DND-41 (cell line): ENCODE measurements at regions not wholly inside any gene's neighbourhood (a gene's known extent, or its start where the extent isn't known, plus 50 kb on each side); places are given as distances from the start of the nearest gene placed in this dataset.
"Not testable (repeated sequence)": the region's sequence is repeated elsewhere in the genome, so short reads cannot be mapped to it uniquely, and the experiment has no call there.

Source experiments
- ATAC-seq: fragments of 200-7000 bp; cut with Tn5 transposase; 3 replicates; pipeline ENCODE4 v1.9.1; 2021; ENCODE audit warnings: low read depth; ENCODE audit not compliant: insufficient read depth
- DNase-seq: peaks from one replicate; pipeline ENCODE4 v3.0.0-alpha.2; 2020
- H2AFZ ChIP-seq: 2 replicates; pipeline ENCODE4 v1.6.0; 2012; ENCODE audit warnings: low read depth, low read length
- H3K27ac ChIP-seq: 2 replicates; pipeline ENCODE4 v1.5.1; 2012; ENCODE audit warnings: low read length, inconsistent platforms
- H3K27me3 ChIP-seq: fragments of 200-600 bp; sonication (generic); 2 replicates; pipeline ENCODE4 v1.6.0; 2012; ENCODE audit warnings: low read length, mild to moderate bottlenecking, inconsistent platforms; ENCODE audit not compliant: insufficient read depth, poor library complexity
- H3K36me3 ChIP-seq: 2 replicates; pipeline ENCODE4 v1.5.1; 2012; ENCODE audit warnings: low read length, inconsistent platforms; ENCODE audit not compliant: insufficient read depth
- H3K4me1 ChIP-seq: 2 replicates; pipeline ENCODE4 v1.5.1; 2012; ENCODE audit warnings: mild to moderate bottlenecking, low read length; ENCODE audit not compliant: insufficient read depth
- H3K4me2 ChIP-seq: 2 replicates; pipeline ENCODE4 v1.6.0; 2012; ENCODE audit warnings: mild to moderate bottlenecking, moderate library complexity, low read length, inconsistent platforms; ENCODE audit not compliant: insufficient read depth
- H3K4me3 ChIP-seq, 2 experiments: fragments of 200-600 bp in 1 of 2; shearing (Covaris generic) in 1 of 2; 2 replicates each; pipeline ENCODE4 v1.5.1; 2012 to 2016; ENCODE audit warnings: inconsistent platforms in 2 of 2, low read length in 2 of 2, mild to moderate bottlenecking in 2 of 2, low read depth in 1 of 2, moderate library complexity in 1 of 2
- H3K79me2 ChIP-seq: 2 replicates; pipeline ENCODE4 v1.6.0; 2012; ENCODE audit warnings: low read length, inconsistent platforms; ENCODE audit not compliant: insufficient read depth
- H3K9ac ChIP-seq: 2 replicates; pipeline ENCODE4 v1.6.0; 2012; ENCODE audit warnings: low read depth, mild to moderate bottlenecking, inconsistent platforms, low read length, moderate library complexity
- H3K9me3 ChIP-seq: 2 replicates; pipeline ENCODE4 v1.5.1; 2012; ENCODE audit warnings: low read length, moderate library complexity, mild to moderate bottlenecking, inconsistent platforms; ENCODE audit not compliant: insufficient read depth, severe bottlenecking
- H4K20me1 ChIP-seq: 2 replicates; pipeline ENCODE4 v1.6.0; 2012; ENCODE audit warnings: low read length; ENCODE audit not compliant: insufficient read depth
- EZH2 ChIP-seq: IDR thresholded peaks from 3 replicates; pipeline ENCODE4 v1.6.1; 2012; ENCODE audit warnings: borderline replicate concordance, low read depth, mild to moderate bottlenecking, moderate library complexity, low read length, inconsistent platforms; ENCODE audit not compliant: severe bottlenecking
- TF ChIP-seq, protein P1 (sequence below): IDR thresholded peaks from 2 replicates; pipeline ENCODE4 v1.5.1; 2012; ENCODE audit warnings: borderline replicate concordance, low read length, moderate library complexity, mild to moderate bottlenecking; ENCODE audit not compliant: poor library complexity, severe bottlenecking; ENCODE audit errors: extremely low read depth

DNA sequence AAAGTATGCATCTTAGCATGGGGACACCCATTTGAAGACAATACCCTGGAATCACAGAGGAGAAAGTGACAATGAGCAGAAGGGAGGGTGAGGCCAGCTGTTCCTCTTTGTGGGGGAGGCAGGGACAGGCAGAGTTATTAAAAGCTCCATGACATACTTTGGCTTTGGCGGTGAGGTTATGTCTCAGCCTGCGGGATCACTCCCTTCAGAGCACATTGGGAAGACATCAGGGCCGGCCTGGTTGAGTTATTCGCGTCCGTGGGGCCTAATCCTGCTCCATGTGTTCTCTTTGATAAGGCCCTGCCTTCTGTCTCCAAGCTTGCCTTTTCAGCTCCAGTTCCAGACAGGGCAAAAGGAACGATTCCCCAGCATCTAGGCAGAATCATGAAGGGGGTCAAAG lies 98.8 kb upstream of the NTF3 start:
- no peak for ATAC-seq

DNA sequence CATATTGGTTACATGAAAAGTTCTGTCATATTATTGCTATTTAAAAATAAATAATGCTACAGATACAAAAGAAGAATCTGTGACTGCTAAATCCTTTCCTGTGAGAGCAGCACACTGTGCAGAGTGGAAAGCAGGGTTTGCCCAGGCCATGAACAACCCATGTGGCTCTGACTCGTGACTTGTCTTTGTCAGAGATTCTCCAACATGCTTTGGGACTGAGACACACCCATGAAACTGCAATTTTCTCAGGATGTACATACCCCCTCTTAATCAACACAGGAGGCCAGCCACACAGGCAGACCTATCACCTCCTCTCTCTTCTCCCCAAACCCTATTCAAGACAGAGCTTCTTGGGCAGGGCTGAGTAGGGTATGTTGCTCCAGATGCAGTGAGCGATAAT lies 96.8 kb upstream of the NTF3 start:
- no peak for TF ChIP-seq EZH2
- TF ChIP-seq, protein P1, sequence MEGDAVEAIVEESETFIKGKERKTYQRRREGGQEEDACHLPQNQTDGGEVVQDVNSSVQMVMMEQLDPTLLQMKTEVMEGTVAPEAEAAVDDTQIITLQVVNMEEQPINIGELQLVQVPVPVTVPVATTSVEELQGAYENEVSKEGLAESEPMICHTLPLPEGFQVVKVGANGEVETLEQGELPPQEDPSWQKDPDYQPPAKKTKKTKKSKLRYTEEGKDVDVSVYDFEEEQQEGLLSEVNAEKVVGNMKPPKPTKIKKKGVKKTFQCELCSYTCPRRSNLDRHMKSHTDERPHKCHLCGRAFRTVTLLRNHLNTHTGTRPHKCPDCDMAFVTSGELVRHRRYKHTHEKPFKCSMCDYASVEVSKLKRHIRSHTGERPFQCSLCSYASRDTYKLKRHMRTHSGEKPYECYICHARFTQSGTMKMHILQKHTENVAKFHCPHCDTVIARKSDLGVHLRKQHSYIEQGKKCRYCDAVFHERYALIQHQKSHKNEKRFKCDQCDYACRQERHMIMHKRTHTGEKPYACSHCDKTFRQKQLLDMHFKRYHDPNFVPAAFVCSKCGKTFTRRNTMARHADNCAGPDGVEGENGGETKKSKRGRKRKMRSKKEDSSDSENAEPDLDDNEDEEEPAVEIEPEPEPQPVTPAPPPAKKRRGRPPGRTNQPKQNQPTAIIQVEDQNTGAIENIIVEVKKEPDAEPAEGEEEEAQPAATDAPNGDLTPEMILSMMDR: no peak
- no peak overlapping the region for H3K9ac ChIP-seq
- no peak overlapping the region for H2AFZ ChIP-seq
- H3K4me3 ChIP-seq: no peak overlapping the region
- H4K20me1 ChIP-seq: no peaks in the 10 kb centered on the region
- H3K79me2 ChIP-seq: no peaks in the 10 kb centered on the region
- ATAC-seq (no peak), DNase-seq (no peak)
- no peaks in the 10 kb centered on the region for H3K36me3 ChIP-seq
- H3K4me2 ChIP-seq: no peak overlapping the region
- no peaks in the 10 kb centered on the region for H3K9me3 ChIP-seq
- no peak overlapping the region for H3K27ac ChIP-seq
- H3K27me3 ChIP-seq: no peaks in the 10 kb centered on the region
- H3K4me1 ChIP-seq: no peaks in the 10 kb centered on the region

More for the DNA sequence above, 98.8 kb upstream of the NTF3 start:
- H3K79me2 ChIP-seq: no peaks in the 10 kb centered on the region
- no peak overlapping the region for H3K4me3 ChIP-seq
- H3K4me2 ChIP-seq: no peak overlapping the region
- H3K9ac ChIP-seq: no peak overlapping the region
- no peaks in the 10 kb centered on the region for H3K4me1 ChIP-seq
- H3K9me3 ChIP-seq: no peaks in the 10 kb centered on the region
- DNase-seq: no peak
- H3K27ac ChIP-seq: no peak overlapping the region
- no peak overlapping the region for H2AFZ ChIP-seq
- TF ChIP-seq EZH2: no peak
- TF ChIP-seq, protein P1: no peak
- no peaks in the 10 kb centered on the region for H4K20me1 ChIP-seq
- no peaks in the 10 kb centered on the region for H3K27me3 ChIP-seq
- H3K36me3 ChIP-seq: no peaks in the 10 kb centered on the region

DNA sequence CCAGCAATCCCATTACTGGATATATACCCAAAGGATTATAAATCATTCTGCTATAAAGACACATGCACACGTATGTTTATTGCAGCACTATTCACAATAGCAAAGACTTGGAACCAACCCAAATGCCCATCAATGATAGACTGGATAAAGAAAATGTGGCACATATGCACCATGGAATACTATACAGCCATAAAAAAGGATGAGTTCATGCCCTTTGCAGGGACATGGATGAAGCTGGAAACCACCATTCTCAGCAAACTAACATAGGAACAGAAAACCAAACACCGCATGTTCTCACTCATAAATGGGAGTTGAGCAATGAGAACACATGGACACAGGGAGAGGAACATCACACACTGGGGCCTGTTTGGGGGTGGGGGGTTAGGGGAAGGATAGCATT lies 90.8 kb upstream of the NTF3 start:
- H4K20me1 ChIP-seq, H3K4me2 ChIP-seq, H3K27ac ChIP-seq, H3K9me3 ChIP-seq, H3K9ac ChIP-seq, H3K4me3 ChIP-seq, H3K27me3 ChIP-seq, DNase-seq, H3K79me2 ChIP-seq, H3K4me1 ChIP-seq, H2AFZ ChIP-seq, ATAC-seq, H3K36me3 ChIP-seq: not testable (repeated sequence)

DNA sequence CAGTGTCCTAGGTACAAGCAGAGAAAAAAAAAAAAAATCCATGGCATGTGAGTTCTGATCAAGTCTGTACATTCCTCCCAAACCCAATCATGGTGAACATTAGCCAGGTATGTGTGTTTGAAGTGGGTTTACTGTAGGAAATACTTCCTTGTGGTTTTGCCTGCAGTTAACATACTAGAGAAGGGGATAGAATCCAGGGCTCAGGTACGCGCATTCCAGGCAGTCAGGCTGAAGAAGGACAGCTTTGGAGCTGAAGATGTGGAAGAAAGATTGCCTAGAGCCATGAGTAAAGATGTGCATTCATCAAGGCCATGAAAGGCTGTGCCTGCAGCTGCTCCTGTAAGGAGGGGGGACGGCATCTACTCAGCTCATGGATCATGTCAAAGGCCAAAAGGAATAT lies 88.2 kb upstream of the NTF3 start:
- no peak overlapping the region for H3K27ac ChIP-seq
- H3K4me1 ChIP-seq: no peaks in the 10 kb centered on the region
- no peaks in the 10 kb centered on the region for H4K20me1 ChIP-seq
- H3K36me3 ChIP-seq: no peaks in the 10 kb centered on the region
- TF ChIP-seq, protein P1: no peak
- TF ChIP-seq EZH2: no peak
- H3K9me3 ChIP-seq: no peaks in the 10 kb centered on the region
- no peak overlapping the region for H3K9ac ChIP-seq
- no peak overlapping the region for H3K4me3 ChIP-seq
- no peaks in the 10 kb centered on the region for H3K79me2 ChIP-seq
- no peak for DNase-seq
- peaks cover 3% of the 10 kb centered on the region for H3K27me3 ChIP-seq
- H2AFZ ChIP-seq: no peak overlapping the region
- no peak overlapping the region for H3K4me2 ChIP-seq
- ATAC-seq: no peak
